IMR-90 (cell line): ENCODE measurements at regions not wholly inside any gene's neighbourhood (a gene's known extent, or its start where the extent isn't known, plus 50 kb on each side); places are given as distances from the start of the nearest gene placed in this dataset.

Experiments used
- POLR2A ChIP-seq: IDR thresholded peaks from 2 replicates; pipeline ENCODE4 v1.6.1; 2012; ENCODE audit warnings: mild to moderate bottlenecking, low read depth, low read length
- TF ChIP-seq, protein P1 (sequence below): conservative IDR thresholded peaks from 2 replicates; pipeline ENCODE4 v1.5.1; 2012; ENCODE audit warnings: mild to moderate bottlenecking, low read depth, low read length, improper control_type of control experiment

DNA sequence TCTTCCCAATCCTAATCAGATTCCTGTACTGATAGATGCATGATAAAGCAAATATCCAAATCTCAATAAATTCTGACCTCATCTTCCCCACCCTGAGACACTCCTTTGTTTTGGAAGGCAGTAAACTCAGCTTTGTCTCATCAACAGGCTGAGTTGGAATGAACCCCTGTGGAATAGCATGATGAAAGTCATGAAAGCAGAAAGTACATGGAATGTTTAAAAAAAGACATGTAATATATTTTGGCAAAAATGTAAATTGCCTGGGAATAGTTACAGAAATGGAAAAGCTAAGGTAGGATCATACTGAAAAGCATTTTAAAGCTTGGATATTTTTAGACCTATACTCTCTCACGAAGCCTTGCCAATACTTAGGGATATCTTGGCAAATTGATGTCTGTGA, 468.7 kb upstream of the CDH7 start:
- TF ChIP-seq, protein P1, sequence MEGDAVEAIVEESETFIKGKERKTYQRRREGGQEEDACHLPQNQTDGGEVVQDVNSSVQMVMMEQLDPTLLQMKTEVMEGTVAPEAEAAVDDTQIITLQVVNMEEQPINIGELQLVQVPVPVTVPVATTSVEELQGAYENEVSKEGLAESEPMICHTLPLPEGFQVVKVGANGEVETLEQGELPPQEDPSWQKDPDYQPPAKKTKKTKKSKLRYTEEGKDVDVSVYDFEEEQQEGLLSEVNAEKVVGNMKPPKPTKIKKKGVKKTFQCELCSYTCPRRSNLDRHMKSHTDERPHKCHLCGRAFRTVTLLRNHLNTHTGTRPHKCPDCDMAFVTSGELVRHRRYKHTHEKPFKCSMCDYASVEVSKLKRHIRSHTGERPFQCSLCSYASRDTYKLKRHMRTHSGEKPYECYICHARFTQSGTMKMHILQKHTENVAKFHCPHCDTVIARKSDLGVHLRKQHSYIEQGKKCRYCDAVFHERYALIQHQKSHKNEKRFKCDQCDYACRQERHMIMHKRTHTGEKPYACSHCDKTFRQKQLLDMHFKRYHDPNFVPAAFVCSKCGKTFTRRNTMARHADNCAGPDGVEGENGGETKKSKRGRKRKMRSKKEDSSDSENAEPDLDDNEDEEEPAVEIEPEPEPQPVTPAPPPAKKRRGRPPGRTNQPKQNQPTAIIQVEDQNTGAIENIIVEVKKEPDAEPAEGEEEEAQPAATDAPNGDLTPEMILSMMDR, result no peak
- no peak for TF ChIP-seq POLR2A
